SK-N-SH treated with all-trans-retinoic acid at 6 μM for 48 hours (cell line): ENCODE measurements at regions not wholly inside any gene's neighbourhood (a gene's known extent, or its start where the extent isn't known, plus 50 kb on each side); places are given as distances from the start of the nearest gene placed in this dataset.

Experiments used
- ATAC-seq: fragments of 200-7000 bp; cut with Tn5 transposase; 3 replicates; pipeline ENCODE4 v1.9.1; 2020; ENCODE audit warnings: mild to moderate bottlenecking, moderate library complexity
- ARNTL ChIP-seq: fragments of 450-650 bp; formaldehyde crosslinking; IDR thresholded peaks from 2 replicates; pipeline ENCODE4 v1.5.0; 2020; ENCODE audit warnings: low read depth, mild to moderate bottlenecking, moderate library complexity, borderline replicate concordance
- BACH2 ChIP-seq: fragments of 250-450 bp; sonication (Bioruptor Pico); IDR thresholded peaks from 2 replicates; pipeline ENCODE4 v1.9.0; 2021; ENCODE audit warnings: mild to moderate bottlenecking, borderline replicate concordance
- CREB5 ChIP-seq: fragments of 250-450 bp; sonication (Bioruptor Pico); IDR thresholded peaks from 2 replicates; pipeline ENCODE4 v1.5.1; 2020; ENCODE audit warnings: low read depth, mild to moderate bottlenecking, moderate library complexity
- CSDC2 ChIP-seq: fragments of 250-450 bp; sonication (Bioruptor Pico); IDR thresholded peaks from 2 replicates; pipeline ENCODE4 v1.5.0; 2020; ENCODE audit warnings: mild to moderate bottlenecking, moderate library complexity
- CSRNP3 ChIP-seq: fragments of 250-450 bp; sonication (Bioruptor Pico); IDR thresholded peaks from 2 replicates; pipeline ENCODE4 v1.5.1; 2021; ENCODE audit warnings: mild to moderate bottlenecking, moderate library complexity
- ESRRG ChIP-seq: fragments of 250-450 bp; sonication (Bioruptor Pico); IDR thresholded peaks from 2 replicates; pipeline ENCODE4 v1.6.1; 2021; ENCODE audit warnings: mild to moderate bottlenecking
- GLIS3 ChIP-seq: fragments of 250-450 bp; sonication (Bioruptor Pico); IDR thresholded peaks from 2 replicates; pipeline ENCODE4 v1.5.0; 2020; ENCODE audit warnings: mild to moderate bottlenecking, moderate library complexity
- ISL1 ChIP-seq: fragments of 250-450 bp; sonication (Bioruptor Pico); IDR thresholded peaks from 2 replicates; pipeline ENCODE4 v2.1.2; 2022; ENCODE audit warnings: mild to moderate bottlenecking, moderate library complexity
- OSR1 ChIP-seq: fragments of 250-450 bp; sonication (Bioruptor Pico); IDR thresholded peaks from 2 replicates; pipeline ENCODE4 v1.8.0; 2022; ENCODE audit warnings: moderate library complexity, mild to moderate bottlenecking, inconsistent platforms
- PATZ1 ChIP-seq: fragments of 250-450 bp; sonication (Bioruptor Pico); IDR thresholded peaks from 2 replicates; pipeline ENCODE4 v1.8.0; 2020; ENCODE audit warnings: mild to moderate bottlenecking, moderate library complexity, borderline replicate concordance
- POU6F1 ChIP-seq: fragments of 250-450 bp; sonication (Bioruptor Pico); IDR thresholded peaks from 2 replicates; pipeline ENCODE4 v1.8.0; 2021; ENCODE audit warnings: low read depth, mild to moderate bottlenecking, moderate library complexity, borderline replicate concordance
- PPARA ChIP-seq: fragments of 250-450 bp; sonication (Bioruptor Pico); IDR thresholded peaks from 2 replicates; pipeline ENCODE4 v1.5.0; 2020; ENCODE audit warnings: mild to moderate bottlenecking, borderline replicate concordance
- RARB ChIP-seq: fragments of 250-450 bp; sonication (Bioruptor Pico); IDR thresholded peaks from 2 replicates; pipeline ENCODE4 v1.8.0; 2021; ENCODE audit warnings: mild to moderate bottlenecking, moderate library complexity
- SNAI2 ChIP-seq: fragments of 250-450 bp; sonication (Bioruptor Pico); IDR thresholded peaks from 2 replicates; pipeline ENCODE4 v1.5.0; 2020; ENCODE audit warnings: mild to moderate bottlenecking, moderate library complexity
- TCF4 ChIP-seq: fragments of 250-450 bp; sonication (Bioruptor Pico); IDR thresholded peaks from 2 replicates; pipeline ENCODE4 v1.8.0; 2021; ENCODE audit warnings: mild to moderate bottlenecking, moderate library complexity, borderline replicate concordance
- TOX ChIP-seq: fragments of 250-450 bp; sonication (Bioruptor Pico); IDR thresholded peaks from 2 replicates; pipeline ENCODE4 v1.8.0; 2021; ENCODE audit warnings: mild to moderate bottlenecking, moderate library complexity, borderline replicate concordance
- TSHZ2 ChIP-seq: fragments of 250-450 bp; sonication (Bioruptor Pico); IDR thresholded peaks from 2 replicates; pipeline ENCODE4 v1.5.0; 2020; ENCODE audit warnings: mild to moderate bottlenecking, moderate library complexity
- ZFP3 ChIP-seq: fragments of 250-450 bp; sonication (Bioruptor Pico); IDR thresholded peaks from 2 replicates; pipeline ENCODE4 v1.5.0; 2020; ENCODE audit warnings: mild to moderate bottlenecking, moderate library complexity
- ZFP30 ChIP-seq: fragments of 450-650 bp; formaldehyde crosslinking; IDR thresholded peaks from 2 replicates; pipeline ENCODE4 v1.5.0; 2022; ENCODE audit warnings: mild to moderate bottlenecking, moderate library complexity
- ZNF565 ChIP-seq: fragments of 450-650 bp; formaldehyde crosslinking; conservative IDR thresholded peaks from 2 replicates; pipeline ENCODE4 v1.5.0; 2020; ENCODE audit warnings: low read depth, mild to moderate bottlenecking, moderate library complexity
- ZNF70 ChIP-seq: fragments of 450-650 bp; formaldehyde crosslinking; IDR thresholded peaks from 2 replicates; pipeline ENCODE4 v1.5.0; 2020; ENCODE audit warnings: mild to moderate bottlenecking, moderate library complexity
- ZNF8 ChIP-seq: fragments of 450-650 bp; formaldehyde crosslinking; IDR thresholded peaks from 2 replicates; pipeline ENCODE4 v1.5.0; 2020; ENCODE audit warnings: mild to moderate bottlenecking, moderate library complexity

- ATAC-seq: no peak
- TF ChIP-seq BACH2 (CRISPR knock-in tag): no peak
- no peak for TF ChIP-seq ARNTL (CRISPR knock-in tag)
- TF ChIP-seq ESRRG (CRISPR knock-in tag): no peak
- TF ChIP-seq ZFP30 (CRISPR knock-in tag): no peak
- no peak for TF ChIP-seq ISL1
- TF ChIP-seq CREB5: no peak
- no peak for TF ChIP-seq CSDC2 (CRISPR knock-in tag)
- TF ChIP-seq ZNF70 (CRISPR knock-in tag): no peak
- TF ChIP-seq CSRNP3 (CRISPR knock-in tag): no peak
- TF ChIP-seq GLIS3 (CRISPR knock-in tag): no peak
- TF ChIP-seq ZNF565 (CRISPR knock-in tag): no peak
- no peak for TF ChIP-seq TSHZ2 (CRISPR knock-in tag)
- no peak for TF ChIP-seq RARB (CRISPR knock-in tag)
- no peak for TF ChIP-seq PPARA (CRISPR knock-in tag)
Measured at GRCh38 chr6:131412960-131413830, 159.8 kb upstream of the ARG1 start.

GRCh38 chr6:131413831-131414191, 159.2 kb upstream of the ARG1 start:
- ATAC-seq: no peak
- TF ChIP-seq RARB (CRISPR knock-in tag): no peak
- no peak for TF ChIP-seq CREB5
- TF ChIP-seq PPARA (CRISPR knock-in tag): no peak
- TF ChIP-seq POU6F1 (CRISPR knock-in tag): no peak
- no peak for TF ChIP-seq TOX (CRISPR knock-in tag)
- no peak for TF ChIP-seq ZFP3 (CRISPR knock-in tag)
- no peak for TF ChIP-seq ZFP30 (CRISPR knock-in tag)
- TF ChIP-seq CSRNP3 (CRISPR knock-in tag): no peak
- no peak for TF ChIP-seq SNAI2 (CRISPR knock-in tag)
- TF ChIP-seq PATZ1: no peak
- TF ChIP-seq CSDC2 (CRISPR knock-in tag): no peak
- TF ChIP-seq OSR1 (CRISPR knock-in tag): no peak
- TF ChIP-seq ZNF565 (CRISPR knock-in tag): no peak
- TF ChIP-seq ZNF8 (CRISPR knock-in tag): no peak
- no peak for TF ChIP-seq TCF4 (CRISPR knock-in tag)
